DND-41 (cell line): ENCODE measurements at regions not wholly inside any gene's neighbourhood (a gene's known extent, or its start where the extent isn't known, plus 50 kb on each side); places are given as distances from the start of the nearest gene placed in this dataset.

Source experiments
- CTCF ChIP-seq: IDR thresholded peaks from 2 replicates; pipeline ENCODE4 v1.5.1; 2012; ENCODE audit warnings: borderline replicate concordance, low read length, moderate library complexity, mild to moderate bottlenecking; ENCODE audit not compliant: poor library complexity, severe bottlenecking; ENCODE audit errors: extremely low read depth
- EZH2 ChIP-seq: IDR thresholded peaks from 3 replicates; pipeline ENCODE4 v1.6.1; 2012; ENCODE audit warnings: borderline replicate concordance, low read depth, mild to moderate bottlenecking, moderate library complexity, low read length, inconsistent platforms; ENCODE audit not compliant: severe bottlenecking

GRCh38 chr17:6350806-6351205, 84.1 kb downstream of the AIPL1 start:
- TF ChIP-seq CTCF (no peak), EZH2 (no peak)
